ENCODE measurements at regions not wholly inside any gene's neighbourhood (a gene's known extent, or its start where the extent isn't known, plus 50 kb on each side); places are given as distances from the start of the nearest gene placed in this dataset.

DNA sequence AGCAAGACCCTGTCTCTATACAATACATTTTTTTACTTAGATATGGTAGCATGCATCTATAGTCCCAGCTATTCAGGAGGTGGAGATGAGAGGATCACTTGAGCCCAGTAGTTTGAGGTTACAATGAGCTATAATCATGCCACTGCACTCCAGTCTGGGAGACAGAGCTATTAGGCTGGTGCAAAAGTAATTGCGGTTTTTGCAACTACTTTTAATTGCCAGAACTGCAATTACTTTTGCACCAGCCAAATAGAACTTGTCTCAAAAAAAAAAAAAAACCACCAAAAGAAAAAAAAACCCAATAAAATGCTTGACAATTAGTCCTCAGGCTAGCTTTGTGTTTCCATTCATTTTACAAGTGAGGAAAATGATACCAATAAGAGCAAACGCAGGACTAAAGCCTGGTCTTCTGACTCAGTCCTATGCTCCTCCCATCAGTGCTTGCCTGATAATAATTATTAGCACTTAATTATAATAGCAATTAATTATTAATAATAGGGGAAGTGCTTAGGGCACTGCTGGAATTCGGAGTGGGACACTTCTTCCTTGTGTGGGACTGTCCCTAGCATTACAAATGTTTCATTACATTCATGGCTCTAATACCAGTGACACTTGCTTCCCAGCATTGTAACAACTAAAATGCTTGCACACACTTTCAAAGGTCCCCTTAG lies 73.1 kb upstream of the TAF1L start:
- Histone ChIP-seq H3K79me2 (ENCODE audit: insufficient read depth) (no peaks in the 10 kb centered on the region), H4K20me1 (ENCODE audit: insufficient read depth) (no peaks in the 10 kb centered on the region), H3K4me1 (ENCODE audit: insufficient read depth) (peaks cover 4% of the 10 kb centered on the region; the same call in 1 of the 2 replicates), H3K27ac (no peak overlapping the region), H3K27me3 (replicated peaks; ENCODE audit: insufficient read depth) (no peaks in the 10 kb centered on the region; the same call in 1 of the 2 replicates), H3K9me3 (ENCODE audit: low read depth) (no peaks in the 10 kb centered on the region), H3K4me2 (ENCODE audit: unreplicated experiment) (no peak overlapping the region), H3K9ac (no peak overlapping the region), H3K36me3 (ENCODE audit: low read depth) (no peaks in the 10 kb centered on the region), H2AFZ (no peak overlapping the region), H3K4me3 (no peak overlapping the region), H3F3A (ENCODE audit: insufficient read depth) (no peaks in the 10 kb centered on the region), H3K9me2 (ENCODE audit: insufficient read depth) (no peaks in the 10 kb centered on the region)
- DNase-seq, result no peak
- TF ChIP-seq EZH2phosphoT487 (IDR thresholded peaks at IDR 0.05; ENCODE audit: insufficient read depth, low read depth), result no peak
- in situ Hi-C loops (cut with MboI), result no loop called here
- 12 to 15% methylated on average over 3 of the region's 3 CpGs for WGBS, 2 experiments (ENCODE audit: low coverage in 1 of 2, low lambda C conversion rate in 2 of 2, missing lambda C conversion rate in 2 of 2)

DNA sequence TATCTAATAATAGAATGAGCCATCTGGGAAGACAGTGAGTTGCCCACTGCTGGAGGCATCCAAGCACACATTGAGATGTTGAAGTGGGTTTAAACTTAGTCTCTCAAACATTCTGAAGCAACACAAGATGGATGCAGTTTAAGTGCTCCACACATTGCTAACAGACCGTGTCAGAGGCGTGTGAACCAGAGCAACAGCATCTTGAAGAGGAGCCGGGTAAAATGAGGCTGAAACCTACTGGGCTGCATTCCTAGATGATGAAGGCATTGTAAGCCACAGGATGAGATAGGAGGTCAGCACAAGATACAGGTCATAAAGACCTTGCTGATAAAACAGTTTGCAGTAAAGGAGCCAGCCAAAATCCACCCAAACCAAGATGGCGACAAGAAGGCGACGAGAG lies 73.5 kb upstream of the TMEM215 start:
- no peaks in the 10 kb centered on the region for H3F3A ChIP-seq (ENCODE audit: insufficient read depth)
- no peaks in the 10 kb centered on the region for H4K20me1 ChIP-seq (ENCODE audit: insufficient read depth)
- no peak overlapping the region for H3K27ac ChIP-seq
- no peak for TF ChIP-seq EZH2phosphoT487 (IDR thresholded peaks at IDR 0.05; ENCODE audit: insufficient read depth, low read depth)
- no peak for TF ChIP-seq EZH2 (IDR thresholded peaks at IDR 0.05; ENCODE audit: insufficient read depth, poor library complexity, severe bottlenecking)
- DNase-seq, result no peak
- H3K27me3 ChIP-seq (replicated peaks; ENCODE audit: insufficient read depth), result no peaks in the 10 kb centered on the region; the same call in 1 of the 2 replicates
- no peak overlapping the region for H2AFZ ChIP-seq
- no peak overlapping the region for H3K9ac ChIP-seq
- H3K79me2 ChIP-seq (ENCODE audit: insufficient read depth), result no peaks in the 10 kb centered on the region
- H3K36me3 ChIP-seq (ENCODE audit: low read depth), result no peaks in the 10 kb centered on the region
- H3K4me1 ChIP-seq (ENCODE audit: insufficient read depth), result peaks cover 4% of the 10 kb centered on the region; the same call in 1 of the 2 replicates
- in situ Hi-C loops (cut with MboI), result no loop called here
- no peaks in the 10 kb centered on the region for H3K9me3 ChIP-seq (ENCODE audit: low read depth)
- H3K4me3 ChIP-seq, result no peak overlapping the region
- no peak overlapping the region for H3K4me2 ChIP-seq (ENCODE audit: unreplicated experiment)
- WGBS, 2 experiments (ENCODE audit: low coverage in 1 of 2, low lambda C conversion rate in 2 of 2, missing lambda C conversion rate in 2 of 2), result 51 to 52% methylated on average over 6 of the region's 6 CpGs
- H3K9me2 ChIP-seq (ENCODE audit: insufficient read depth), result no peaks in the 10 kb centered on the region

DNA sequence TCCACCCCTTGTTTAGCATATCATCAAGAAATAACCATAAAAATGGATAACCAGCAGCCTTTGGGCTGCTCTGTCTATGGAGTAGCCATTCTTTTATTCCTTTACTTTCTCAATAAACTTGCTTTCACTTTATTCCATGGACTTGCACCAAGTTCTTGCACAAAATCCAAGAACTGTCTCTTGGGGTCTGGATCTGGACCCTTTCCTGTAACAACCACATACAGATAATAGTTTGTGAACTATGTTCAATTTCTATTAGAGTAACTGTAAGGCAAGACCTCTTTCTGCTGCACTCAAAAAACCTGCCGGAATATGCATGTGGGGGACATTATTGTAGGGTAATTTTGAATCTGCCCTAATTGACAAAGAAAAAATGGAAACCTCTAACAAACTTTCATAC lies 66.9 kb upstream of the TMEM215 start:
- Histone ChIP-seq H3K4me3 (no peak overlapping the region), H3K27me3 (replicated peaks; ENCODE audit: insufficient read depth) (0 out of 2 replicates have a peak, but pooled peaks cover 6% of the 10 kb centered on the region), H3F3A (ENCODE audit: insufficient read depth) (no peaks in the 10 kb centered on the region), H3K36me3 (ENCODE audit: low read depth) (no peaks in the 10 kb centered on the region), H4K20me1 (ENCODE audit: insufficient read depth) (no peaks in the 10 kb centered on the region), H3K4me2 (ENCODE audit: unreplicated experiment) (no peak overlapping the region), H3K79me2 (ENCODE audit: insufficient read depth) (no peaks in the 10 kb centered on the region), H3K27ac (no peak overlapping the region), H3K9me2 (ENCODE audit: insufficient read depth) (no peaks in the 10 kb centered on the region), H2AFZ (no peak overlapping the region), H3K9ac (no peak overlapping the region), H3K9me3 (ENCODE audit: low read depth) (no peaks in the 10 kb centered on the region), H3K4me1 (ENCODE audit: insufficient read depth) (no peaks in the 10 kb centered on the region)
- no peak for DNase-seq
- in situ Hi-C loops (cut with MboI), result no loop called here
- WGBS, 2 experiments (ENCODE audit: low coverage in 1 of 2, low lambda C conversion rate in 2 of 2, missing lambda C conversion rate in 2 of 2), result 69 to 95% methylated on average over 1 of the region's 1 CpG
- TF ChIP-seq EZH2 (IDR thresholded peaks at IDR 0.05; ENCODE audit: insufficient read depth, poor library complexity, severe bottlenecking) (no peak), EZH2phosphoT487 (IDR thresholded peaks at IDR 0.05; ENCODE audit: insufficient read depth, low read depth) (no peak)

DNA sequence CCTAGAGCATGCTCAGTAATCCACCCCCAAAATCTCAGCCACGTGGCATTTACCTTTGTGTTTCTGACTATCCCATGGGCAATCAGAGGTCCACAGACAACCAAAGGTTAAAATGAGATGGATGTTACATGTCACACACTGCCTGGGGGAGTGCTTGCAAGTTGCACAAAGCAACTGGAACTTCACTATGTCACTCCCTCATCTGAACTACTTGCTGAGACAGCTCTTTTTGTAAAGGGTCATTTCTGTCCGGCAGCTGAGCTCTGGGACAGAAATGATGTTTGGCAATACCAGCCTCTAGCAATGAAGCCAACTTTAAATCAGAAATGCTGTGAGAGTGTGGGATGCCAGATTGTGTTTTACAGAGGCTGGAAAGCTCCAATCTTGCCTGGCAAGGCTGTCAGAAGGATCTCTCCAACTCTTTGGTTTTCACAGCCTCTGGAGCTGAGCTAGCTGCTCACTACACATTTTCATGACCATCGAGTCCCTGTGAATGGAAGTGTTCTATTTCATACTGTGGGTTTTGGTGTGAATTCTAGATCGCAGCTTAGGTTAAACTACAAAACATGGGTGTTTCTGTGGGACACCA lies 66.3 kb upstream of the TMEM215 start:
- Histone ChIP-seq H3K36me3 (ENCODE audit: low read depth) (no peaks in the 10 kb centered on the region), H3K9me2 (ENCODE audit: insufficient read depth) (no peaks in the 10 kb centered on the region), H3K9ac (no peak overlapping the region), H2AFZ (no peak overlapping the region), H3K27me3 (replicated peaks; ENCODE audit: insufficient read depth) (0 out of 2 replicates have a peak, but pooled peaks cover 6% of the 10 kb centered on the region), H3K27ac (no peak overlapping the region), H3K4me1 (ENCODE audit: insufficient read depth) (no peaks in the 10 kb centered on the region), H3F3A (ENCODE audit: insufficient read depth) (no peaks in the 10 kb centered on the region), H3K79me2 (ENCODE audit: insufficient read depth) (no peaks in the 10 kb centered on the region), H3K4me2 (ENCODE audit: unreplicated experiment) (no peak overlapping the region), H3K9me3 (ENCODE audit: low read depth) (no peaks in the 10 kb centered on the region), H4K20me1 (ENCODE audit: insufficient read depth) (no peaks in the 10 kb centered on the region), H3K4me3 (no peak overlapping the region)
- TF ChIP-seq EZH2 (IDR thresholded peaks at IDR 0.05; ENCODE audit: insufficient read depth, poor library complexity, severe bottlenecking) (no peak), EZH2phosphoT487 (IDR thresholded peaks at IDR 0.05; ENCODE audit: insufficient read depth, low read depth) (no peak)
- in situ Hi-C loops (cut with MboI), result no loop called here
- no peak for DNase-seq
- 5 to 6% methylated on average over 4 of the region's 4 CpGs for WGBS, 2 experiments (ENCODE audit: low coverage in 1 of 2, low lambda C conversion rate in 2 of 2, missing lambda C conversion rate in 2 of 2)

Measured in GM23248 (cell line).